Limb (tissue), 2 donors: ENCODE measurements at regions not wholly inside any gene's neighbourhood (a gene's known extent, or its start where the extent isn't known, plus 50 kb on each side); places are given as distances from the start of the nearest gene placed in this dataset.
"Not testable (repeated sequence)": the region's sequence is repeated elsewhere in the genome, so short reads cannot be mapped to it uniquely, and the experiment has no call there.

ENCODE experiments used
- DNase-seq, 2 donors: peaks; one replicate each; pipeline ENCODE4 v3.0.0-alpha.2; 2016; ENCODE audit errors: extremely low spot score in 2 of 2

DNA sequence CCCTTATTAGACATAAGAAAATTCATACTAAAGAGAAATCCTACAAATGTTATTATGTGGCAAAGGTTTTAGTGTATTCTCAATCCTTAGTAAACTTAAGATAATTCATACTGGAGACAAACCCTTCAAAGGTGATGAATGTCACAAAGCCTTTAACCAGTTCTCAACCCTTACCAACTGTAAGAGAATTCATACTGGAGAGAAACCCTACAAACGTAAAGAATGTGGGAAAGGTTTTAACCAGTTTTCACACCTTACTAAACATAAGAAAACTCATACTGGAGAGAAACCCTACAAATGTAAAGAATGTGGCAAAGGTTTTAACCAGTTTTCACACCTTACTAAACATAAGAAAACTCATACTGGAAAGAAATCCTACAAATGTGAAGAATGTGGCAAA is 93.2 kb downstream of the ZNF680 start:
- no peak for DNase-seq

DNA sequence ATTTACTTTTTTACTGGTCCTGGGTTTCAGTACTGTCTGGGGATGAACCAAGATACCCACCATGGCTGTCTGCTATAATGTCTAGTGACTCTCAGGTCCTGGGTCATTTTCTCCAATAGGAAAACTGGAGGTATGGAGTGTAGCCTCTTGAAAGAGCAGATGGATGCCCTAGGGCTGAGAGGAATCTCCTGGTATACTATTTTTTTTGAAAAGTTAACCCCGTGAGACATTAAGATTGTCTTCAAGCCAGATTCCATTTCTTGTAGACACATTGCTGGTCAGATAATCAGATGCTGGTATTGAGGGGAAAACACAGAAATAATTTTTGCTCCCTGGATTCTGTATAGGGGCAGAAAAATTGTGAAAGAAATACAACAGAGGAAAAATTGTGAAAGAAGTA is 97.3 kb downstream of the ZNF680 start:
- DNase-seq, result no peak

DNA sequence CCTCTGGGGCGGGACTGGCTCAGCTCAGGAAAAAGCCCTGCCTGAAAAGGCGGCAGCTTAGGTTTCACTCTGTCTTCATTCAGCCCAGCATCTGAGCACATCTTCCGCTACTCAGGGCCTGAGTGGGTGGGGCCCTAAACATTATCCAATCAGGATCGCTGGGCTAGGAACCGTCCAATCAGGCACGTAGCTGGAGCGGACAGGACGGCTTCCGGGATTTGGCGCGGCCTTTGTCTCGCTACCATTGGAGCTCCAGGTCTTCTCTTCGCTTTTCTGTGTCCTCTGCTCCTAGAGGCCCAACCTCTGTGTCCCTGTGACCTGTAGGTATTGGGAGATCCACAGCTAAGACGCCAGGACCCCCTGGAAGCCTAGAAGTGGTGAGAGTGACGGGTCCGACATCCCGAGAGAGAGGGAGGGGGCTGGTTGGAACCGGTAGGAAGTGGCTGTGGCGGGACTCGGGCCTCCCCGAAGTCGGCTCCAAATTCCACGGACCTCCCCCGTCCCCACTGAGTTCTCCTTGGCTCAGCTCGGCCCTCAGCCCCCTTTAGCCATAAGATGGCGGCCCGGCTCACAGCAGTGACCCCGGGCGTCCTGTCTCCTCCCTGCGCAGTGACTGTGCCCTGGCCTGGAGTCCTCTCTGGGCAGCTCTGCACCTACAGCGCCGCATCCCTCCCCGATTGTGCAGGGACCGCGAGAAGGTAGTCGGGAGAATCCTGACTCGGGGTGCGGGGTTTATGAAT is 99.1 kb downstream of the ZNF680 start:
- peak; percentile 24 to 34 for DNase-seq

DNA sequence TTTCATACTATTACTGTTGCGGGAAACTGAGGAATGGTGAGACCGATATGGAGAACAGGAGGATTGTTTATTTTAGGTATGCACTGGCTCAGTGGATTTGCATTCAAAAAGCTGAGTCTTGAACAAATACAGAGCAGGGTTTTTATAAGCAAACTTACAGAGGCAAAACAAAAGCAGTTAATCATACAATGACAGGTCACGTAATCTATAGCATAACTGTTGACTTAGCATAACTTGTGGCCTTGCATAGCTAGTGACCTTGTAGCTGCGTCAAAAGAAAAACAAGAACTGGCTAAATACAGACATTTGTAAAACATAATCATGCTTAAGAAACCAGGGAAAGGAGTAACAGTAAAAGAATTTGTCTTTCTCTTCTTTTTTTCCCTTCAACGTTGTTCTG is 103.0 kb downstream of the ZNF680 start:
- DNase-seq, result not testable (repeated sequence)

DNA sequence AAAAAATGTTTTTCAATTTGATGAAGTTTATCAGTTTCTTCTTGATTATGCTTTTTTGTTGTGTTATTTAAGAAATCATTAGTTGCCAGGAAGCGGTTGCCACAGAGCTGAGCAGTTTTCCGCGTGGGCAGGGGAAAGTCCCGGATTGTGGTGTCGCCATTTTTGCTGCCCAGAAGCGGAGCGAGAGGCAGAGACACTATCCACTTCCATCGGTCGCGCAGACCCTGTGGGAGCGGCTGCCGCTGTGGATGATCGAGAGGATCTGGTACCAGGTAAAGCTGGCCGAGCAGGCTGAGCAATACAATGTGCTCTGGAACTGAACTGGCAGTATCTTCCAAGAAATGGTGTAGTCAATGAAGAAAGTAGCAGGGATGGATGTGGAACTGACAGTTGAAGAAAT is 119.8 kb downstream of the ZNF736 start:
- no peak for DNase-seq

DNA sequence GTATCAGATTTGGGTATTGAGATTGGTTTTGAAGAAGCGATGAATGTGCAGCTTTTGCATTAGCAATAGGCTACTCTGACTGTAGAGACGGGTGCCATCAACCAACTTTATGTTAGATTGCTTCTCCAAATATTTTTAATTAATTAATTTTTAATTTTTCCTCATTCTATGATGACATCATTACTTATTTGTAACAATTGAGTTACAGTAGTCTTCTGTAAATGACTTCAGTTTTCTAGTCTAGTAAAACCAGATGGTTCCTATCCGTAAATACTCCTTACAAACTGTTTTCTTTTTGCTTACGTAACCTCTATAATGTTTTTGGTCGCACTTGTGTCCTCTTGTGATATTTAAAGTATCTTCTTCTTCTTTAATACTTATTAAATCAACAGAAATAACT is 118.1 kb downstream of the ZNF736 start:
- no peak for DNase-seq

DNA sequence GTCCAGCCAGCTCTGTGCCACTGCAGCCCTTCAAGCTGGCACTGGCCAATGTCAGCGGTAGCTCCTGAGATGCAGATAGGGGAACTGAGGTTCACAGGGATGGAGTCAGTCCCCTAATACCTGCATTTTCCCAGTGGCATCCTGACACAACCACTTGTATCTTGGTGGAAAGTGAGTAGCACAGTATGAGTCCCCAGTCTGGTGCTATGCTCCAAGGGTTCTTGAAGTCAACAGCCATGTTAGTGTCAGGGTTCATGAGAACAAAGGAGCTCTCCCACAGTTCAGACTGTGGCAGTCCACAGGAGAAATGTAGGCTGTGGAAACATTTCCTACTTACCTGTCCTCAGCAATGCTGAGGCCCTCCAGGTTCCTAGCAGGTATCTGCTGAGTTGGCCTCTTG is 115.5 kb downstream of the ZNF736 start:
- no peak for DNase-seq

DNA sequence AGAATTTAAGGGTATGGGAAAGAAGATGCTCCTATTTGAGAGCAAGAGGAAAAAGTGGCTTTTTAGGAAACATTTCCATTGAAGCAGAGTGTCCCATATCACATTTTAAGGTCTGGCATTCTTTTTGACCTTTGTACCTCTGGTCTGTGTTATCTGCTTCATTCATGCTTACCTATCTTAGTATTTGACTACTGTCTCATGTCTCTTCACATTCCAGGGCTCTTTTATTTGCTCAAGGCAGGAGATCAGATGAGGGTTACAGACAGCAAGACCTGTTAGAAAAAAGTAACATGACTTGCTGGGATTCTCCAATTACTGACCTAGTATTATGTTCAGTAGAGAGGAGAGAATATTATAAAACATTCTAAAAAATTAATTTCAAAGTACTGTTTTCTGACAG is 111.7 kb downstream of the ZNF736 start:
- DNase-seq, result not testable (repeated sequence)

DNA sequence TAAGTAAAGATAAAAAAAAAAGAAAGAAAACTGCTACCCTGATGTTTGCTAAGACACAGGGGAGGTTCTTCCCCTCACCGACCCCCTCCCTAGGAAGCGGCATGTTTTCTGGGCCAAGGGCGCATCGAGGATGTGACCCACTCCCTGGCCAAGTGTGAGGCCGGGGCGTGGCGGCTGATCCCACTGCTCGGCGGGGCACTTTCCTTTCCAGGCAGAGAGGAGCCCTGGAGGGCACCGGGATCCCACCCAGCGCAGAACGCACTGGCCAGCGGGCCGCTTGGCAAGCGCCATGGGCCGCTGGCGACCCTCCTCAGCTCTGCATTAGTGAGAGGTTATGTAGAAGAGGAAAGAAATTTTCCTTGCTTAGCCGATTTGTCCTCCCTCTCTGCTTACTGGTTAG is 93.4 kb downstream of the ZNF736 start:
- no peak for DNase-seq
